ENCODE measurements at regions not wholly inside any gene's neighbourhood (a gene's known extent, or its start where the extent isn't known, plus 50 kb on each side); places are given as distances from the start of the nearest gene placed in this dataset.
"Not testable (repeated sequence)": the region's sequence is repeated elsewhere in the genome, so short reads cannot be mapped to it uniquely, and the experiment has no call there.

GRCh38 chr5:71786337-71787055 lies 67.4 kb downstream of the CARTPT start:
- TF ChIP-seq ZFX (IDR thresholded peaks at IDR 0.05; ENCODE audit: borderline replicate concordance) (no peak), CTCF (IDR thresholded peaks at IDR 0.05) (no peak)
- H3K27ac ChIP-seq = no peak overlapping the region; the same call in 1 of the 2 replicates

- H3K27ac ChIP-seq = no peak overlapping the region
- TF ChIP-seq ZFX (IDR thresholded peaks at IDR 0.05; ENCODE audit: borderline replicate concordance) (no peak), CTCF (IDR thresholded peaks at IDR 0.05) (no peak)
These were observed 69.7 kb downstream of the CARTPT start for GRCh38 chr5:71788794-71789193.

- no peak for TF ChIP-seq CTCF (IDR thresholded peaks at IDR 0.05)
- no peak for TF ChIP-seq ZFX (IDR thresholded peaks at IDR 0.05; ENCODE audit: borderline replicate concordance)
- H3K27ac ChIP-seq = no peak overlapping the region
These were observed 70.7 kb downstream of the CARTPT start for GRCh38 chr5:71789746-71790145.

GRCh38 chr5:71790433-71790832 lies 71.4 kb downstream of the CARTPT start:
- TF ChIP-seq ZFX (IDR thresholded peaks at IDR 0.05; ENCODE audit: borderline replicate concordance) (no peak), CTCF (IDR thresholded peaks at IDR 0.05) (no peak)
- H3K27ac ChIP-seq = no peak overlapping the region

GRCh38 chr5:71792041-71792440 lies 73.0 kb downstream of the CARTPT start:
- not testable (repeated sequence) for H3K27ac ChIP-seq

GRCh38 chr5:71794061-71794695 lies 75.1 kb downstream of the CARTPT start:
- TF ChIP-seq ZFX (IDR thresholded peaks at IDR 0.05; ENCODE audit: borderline replicate concordance) = no peak
- TF ChIP-seq CTCF (IDR thresholded peaks at IDR 0.05) = no peak
- H3K27ac ChIP-seq = no peak overlapping the region

- no peak overlapping the region for H3K27ac ChIP-seq
- TF ChIP-seq CTCF (IDR thresholded peaks at IDR 0.05) (no peak), ZFX (IDR thresholded peaks at IDR 0.05; ENCODE audit: borderline replicate concordance) (no peak)
These were observed 83.6 kb downstream of the CARTPT start for GRCh38 chr5:71802673-71803072.

All from 22Rv1 (cell line).